ENCODE measurements at regions not wholly inside any gene's neighbourhood (a gene's known extent, or its start where the extent isn't known, plus 50 kb on each side); places are given as distances from the start of the nearest gene placed in this dataset.

GRCh38 chr4:125832161-125832560, 517.4 kb downstream of the FAT4 start:
- TF ChIP-seq, protein P1, sequence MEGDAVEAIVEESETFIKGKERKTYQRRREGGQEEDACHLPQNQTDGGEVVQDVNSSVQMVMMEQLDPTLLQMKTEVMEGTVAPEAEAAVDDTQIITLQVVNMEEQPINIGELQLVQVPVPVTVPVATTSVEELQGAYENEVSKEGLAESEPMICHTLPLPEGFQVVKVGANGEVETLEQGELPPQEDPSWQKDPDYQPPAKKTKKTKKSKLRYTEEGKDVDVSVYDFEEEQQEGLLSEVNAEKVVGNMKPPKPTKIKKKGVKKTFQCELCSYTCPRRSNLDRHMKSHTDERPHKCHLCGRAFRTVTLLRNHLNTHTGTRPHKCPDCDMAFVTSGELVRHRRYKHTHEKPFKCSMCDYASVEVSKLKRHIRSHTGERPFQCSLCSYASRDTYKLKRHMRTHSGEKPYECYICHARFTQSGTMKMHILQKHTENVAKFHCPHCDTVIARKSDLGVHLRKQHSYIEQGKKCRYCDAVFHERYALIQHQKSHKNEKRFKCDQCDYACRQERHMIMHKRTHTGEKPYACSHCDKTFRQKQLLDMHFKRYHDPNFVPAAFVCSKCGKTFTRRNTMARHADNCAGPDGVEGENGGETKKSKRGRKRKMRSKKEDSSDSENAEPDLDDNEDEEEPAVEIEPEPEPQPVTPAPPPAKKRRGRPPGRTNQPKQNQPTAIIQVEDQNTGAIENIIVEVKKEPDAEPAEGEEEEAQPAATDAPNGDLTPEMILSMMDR (IDR thresholded peaks at IDR 0.05; ENCODE audit: borderline replicate concordance, insufficient read depth, low read depth, low read length) = no peak
- no peak overlapping the region for H3K4me3 ChIP-seq (ENCODE audit: low read depth, low read length)

DNA sequence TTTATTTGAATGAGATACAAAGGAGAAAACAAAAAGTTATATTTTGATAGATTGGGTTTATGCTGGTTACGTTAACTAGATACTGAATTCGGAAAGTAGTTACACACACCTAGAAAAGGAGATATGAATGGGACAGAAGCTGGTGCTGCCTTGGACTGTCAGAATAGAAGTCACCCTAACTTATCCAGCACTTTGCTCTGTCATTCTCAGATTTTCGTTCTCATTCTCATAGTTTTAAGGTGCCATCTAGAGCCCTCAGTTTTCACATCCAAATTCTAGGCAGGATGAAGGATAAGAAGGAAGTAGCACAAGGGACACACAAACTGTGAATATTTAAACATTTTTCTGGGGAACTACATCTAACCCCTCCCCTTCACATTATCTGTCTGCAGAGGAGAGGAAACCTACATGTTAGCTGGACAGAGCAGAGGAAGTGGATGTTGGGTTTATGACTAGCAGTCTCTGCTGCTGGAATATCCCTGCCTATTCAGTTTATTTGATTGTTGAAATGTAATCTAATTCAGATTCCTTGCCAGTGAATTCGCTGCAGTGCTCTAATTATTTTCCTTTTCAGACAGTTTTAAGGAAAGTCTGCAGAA, 521.9 kb downstream of the FAT4 start:
- no peak overlapping the region for H3K4me3 ChIP-seq (ENCODE audit: low read depth, low read length)
- TF ChIP-seq, protein P1 (IDR thresholded peaks at IDR 0.05; ENCODE audit: borderline replicate concordance, insufficient read depth, low read depth, low read length) = no peak

DNA sequence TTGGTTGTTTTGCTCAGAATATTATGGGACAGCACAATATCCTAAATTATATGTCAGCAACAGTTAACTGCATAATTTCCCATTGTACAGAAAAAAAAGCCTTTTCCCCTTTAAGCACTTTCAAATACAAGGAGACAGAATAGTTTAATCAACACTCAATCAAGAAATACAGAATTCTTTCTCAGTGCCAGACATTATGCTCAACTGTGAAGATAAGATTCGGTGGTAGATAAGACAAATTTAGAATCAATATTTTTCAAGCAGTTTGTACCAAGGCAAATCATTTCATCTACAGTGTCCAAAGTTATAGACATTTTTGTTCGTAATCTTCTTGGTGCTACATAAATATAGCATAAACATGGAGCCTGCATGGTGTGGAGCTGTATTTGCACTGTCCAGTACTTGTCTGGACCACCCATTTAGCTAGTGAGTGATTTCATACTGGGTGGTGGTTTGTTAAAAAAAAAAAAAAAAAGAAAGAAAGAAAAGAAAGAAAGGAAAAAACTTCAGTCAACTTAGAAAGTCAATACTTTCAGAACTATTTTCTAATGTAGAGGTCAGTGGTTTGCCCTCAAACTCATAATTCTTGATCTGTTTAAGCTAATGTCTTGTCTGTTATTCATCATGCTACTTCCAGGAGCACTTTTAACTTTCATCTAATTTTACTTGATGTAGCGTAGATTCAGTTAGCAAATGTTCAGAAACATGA, 522.9 kb downstream of the FAT4 start:
- TF ChIP-seq, protein P1 (IDR thresholded peaks at IDR 0.05; ENCODE audit: borderline replicate concordance, insufficient read depth, low read depth, low read length) = no peak

GRCh38 chr4:125838202-125838601, 523.4 kb downstream of the FAT4 start:
- TF ChIP-seq, protein P1 (IDR thresholded peaks at IDR 0.05; ENCODE audit: borderline replicate concordance, insufficient read depth, low read depth, low read length) = no peak
- no peak overlapping the region for H3K4me3 ChIP-seq (ENCODE audit: low read depth, low read length)

More for the DNA sequence above, 522.9 kb downstream of the FAT4 start:
- no peak overlapping the region for H3K4me3 ChIP-seq (ENCODE audit: low read depth, low read length)

GRCh38 chr4:125838924-125839323, 524.2 kb downstream of the FAT4 start:
- TF ChIP-seq, protein P1 (IDR thresholded peaks at IDR 0.05; ENCODE audit: borderline replicate concordance, insufficient read depth, low read depth, low read length) = no peak
- H3K4me3 ChIP-seq (ENCODE audit: low read depth, low read length) = no peak overlapping the region

DNA sequence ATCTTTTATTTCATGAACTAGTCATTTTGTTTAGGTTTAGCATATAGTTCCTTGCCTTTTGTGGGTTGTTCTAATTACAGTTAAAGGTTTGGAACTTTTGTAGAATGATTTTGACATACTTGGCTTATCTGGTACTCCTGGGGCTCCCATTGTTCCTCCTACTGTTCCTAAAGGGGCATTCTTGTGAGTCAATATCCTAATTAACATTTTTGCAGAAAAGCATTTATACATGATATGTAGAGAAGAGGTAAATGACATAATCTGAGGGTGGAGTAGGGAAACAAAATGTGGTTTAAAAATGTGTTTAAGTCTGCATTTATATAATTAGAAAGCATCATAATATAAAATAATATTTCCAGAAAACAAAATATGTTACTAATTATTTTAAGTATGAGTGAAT, 529.2 kb downstream of the FAT4 start:
- TF ChIP-seq, protein P1 (IDR thresholded peaks at IDR 0.05; ENCODE audit: borderline replicate concordance, insufficient read depth, low read depth, low read length) = no peak
- H3K4me3 ChIP-seq (ENCODE audit: low read depth, low read length) = no peak overlapping the region

- TF ChIP-seq, protein P1 (IDR thresholded peaks at IDR 0.05; ENCODE audit: borderline replicate concordance, insufficient read depth, low read depth, low read length) = no peak
- H3K4me3 ChIP-seq (ENCODE audit: low read depth, low read length) = no peak overlapping the region
These were observed 532.8 kb downstream of the FAT4 start for GRCh38 chr4:125847518-125847917.

Data from GM12875 (cell line).